SH-SY5Y (cell line): ENCODE measurements at regions not wholly inside any gene's neighbourhood (a gene's known extent, or its start where the extent isn't known, plus 50 kb on each side); places are given as distances from the start of the nearest gene placed in this dataset.

Experiments used
- GATA2 ChIP-seq: IDR thresholded peaks from 2 replicates; pipeline ENCODE4 v1.6.1; 2011; ENCODE audit warnings: mild to moderate bottlenecking, low read depth, low read length
- GATA3 ChIP-seq: IDR thresholded peaks from 2 replicates; pipeline ENCODE4 v1.6.1; 2011; ENCODE audit warnings: low read depth, mild to moderate bottlenecking, low read length, moderate library complexity

- TF ChIP-seq GATA2: no peak
- TF ChIP-seq GATA3: no peak
These were observed 182.5 kb upstream of the TBL1X start for GRCh38 chrX:9282325-9282724.
